ENCODE measurements at regions not wholly inside any gene's neighbourhood (a gene's known extent, or its start where the extent isn't known, plus 50 kb on each side); places are given as distances from the start of the nearest gene placed in this dataset.

GRCh38 chr2:17298453-17298852 lies 219.8 kb downstream of the RAD51AP2 start:
- no peak overlapping the region for H3K4me3 ChIP-seq
- no peaks in the 10 kb centered on the region for H3K27me3 ChIP-seq
- no peak for TF ChIP-seq CTCF (IDR thresholded peaks at IDR 0.05)
- TF ChIP-seq POLR2A (IDR thresholded peaks at IDR 0.05) = no peak
- no peak overlapping the region for H3K27ac ChIP-seq
- no peaks in the 10 kb centered on the region for H3K36me3 ChIP-seq
- H3K9me3 ChIP-seq = no peaks in the 10 kb centered on the region
- H3K4me1 ChIP-seq = no peaks in the 10 kb centered on the region
- no peak for DNase-seq

- TF ChIP-seq POLR2A (IDR thresholded peaks at IDR 0.05) (no peak), CTCF (IDR thresholded peaks at IDR 0.05) (no peak)
- no peak for DNase-seq
- no peak overlapping the region for H3K27ac ChIP-seq
- no peak overlapping the region for H3K4me3 ChIP-seq
- no peaks in the 10 kb centered on the region for H3K4me1 ChIP-seq
- no peaks in the 10 kb centered on the region for H3K9me3 ChIP-seq
- no peaks in the 10 kb centered on the region for H3K36me3 ChIP-seq
- no peaks in the 10 kb centered on the region for H3K27me3 ChIP-seq
Observed at GRCh38 chr2:17296686-17297085, 221.6 kb downstream of the RAD51AP2 start.

- Histone ChIP-seq H3K36me3 (no peaks in the 10 kb centered on the region), H3K4me3 (no peak overlapping the region), H3K4me1 (no peaks in the 10 kb centered on the region), H3K9me3 (no peaks in the 10 kb centered on the region), H3K27ac (no peak overlapping the region), H3K27me3 (no peaks in the 10 kb centered on the region)
- no peak for DNase-seq
- TF ChIP-seq CTCF (IDR thresholded peaks at IDR 0.05) (no peak), POLR2A (IDR thresholded peaks at IDR 0.05) (no peak)
Observed at GRCh38 chr2:17289669-17290068, 228.6 kb downstream of the RAD51AP2 start.

GRCh38 chr2:17287183-17287582 lies 231.1 kb downstream of the RAD51AP2 start:
- Histone ChIP-seq H3K9me3 (no peaks in the 10 kb centered on the region), H3K4me1 (no peaks in the 10 kb centered on the region), H3K27ac (no peak overlapping the region), H3K27me3 (no peaks in the 10 kb centered on the region), H3K36me3 (no peaks in the 10 kb centered on the region), H3K4me3 (no peak overlapping the region)
- TF ChIP-seq POLR2A (IDR thresholded peaks at IDR 0.05) (no peak), CTCF (IDR thresholded peaks at IDR 0.05) (no peak)
- no peak for DNase-seq

GRCh38 chr2:17282826-17283225 lies 235.4 kb downstream of the RAD51AP2 start:
- H3K4me3 ChIP-seq = no peak overlapping the region

More at GRCh38 chr2:17282826-17283225, 235.4 kb downstream of the RAD51AP2 start:
- TF ChIP-seq POLR2A (IDR thresholded peaks at IDR 0.05) (no peak), CTCF (IDR thresholded peaks at IDR 0.05) (no peak)
- Histone ChIP-seq H3K27me3 (no peaks in the 10 kb centered on the region), H3K9me3 (no peaks in the 10 kb centered on the region), H3K36me3 (no peaks in the 10 kb centered on the region), H3K4me1 (no peaks in the 10 kb centered on the region), H3K27ac (no peak overlapping the region)
- DNase-seq = no peak
